ENCODE measurements at regions not wholly inside any gene's neighbourhood (a gene's known extent, or its start where the extent isn't known, plus 50 kb on each side); places are given as distances from the start of the nearest gene placed in this dataset.

DNA sequence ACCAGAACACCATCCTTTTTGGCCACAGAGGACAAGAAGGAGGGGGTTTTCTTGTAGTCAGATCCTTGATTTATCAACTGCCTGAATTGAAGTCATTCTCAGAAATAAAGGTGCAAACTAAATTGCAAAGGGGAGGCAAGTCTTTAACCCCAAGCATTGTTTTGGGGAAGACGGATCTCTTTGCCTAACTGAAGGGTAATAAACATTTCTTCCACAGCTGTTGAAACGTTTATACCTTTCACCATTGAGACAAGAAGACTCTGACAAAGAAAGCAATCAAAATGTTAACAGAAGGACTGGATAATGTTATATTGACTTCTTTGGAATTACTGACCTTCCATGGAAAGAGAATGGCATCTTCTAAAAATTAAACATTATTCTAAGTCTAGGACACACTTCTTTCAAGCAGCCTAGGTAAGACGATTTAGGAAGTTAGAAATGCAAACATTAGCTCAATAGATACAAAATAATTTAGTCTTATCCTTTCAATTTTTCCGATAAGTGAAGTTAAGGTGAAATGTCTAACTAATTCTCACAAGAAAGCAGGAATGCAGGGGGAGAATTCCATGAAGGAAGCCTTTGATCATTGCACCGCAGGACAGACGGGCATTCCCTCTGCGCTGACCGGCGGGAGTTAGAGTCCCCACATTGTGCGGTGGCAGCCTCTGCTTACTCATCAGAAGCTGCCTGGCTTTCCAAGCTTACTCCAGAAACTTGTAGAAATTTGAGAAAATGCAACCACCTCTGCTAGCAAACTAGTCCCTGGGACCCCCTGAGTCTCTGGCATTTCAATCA, 69.4 kb upstream of the COPS8 start:
- no peak for DNase-seq

- DNase-seq: no peak
Measured at GRCh38 chr2:237020090-237020489, 65.6 kb upstream of the COPS8 start.

GRCh38 chr2:237022533-237022932, 63.2 kb upstream of the COPS8 start:
- DNase-seq: no peak

- DNase-seq: no peak
Measured at GRCh38 chr2:237024255-237024654, 61.4 kb upstream of the COPS8 start.

GRCh38 chr2:237025090-237025865, 60.4 kb upstream of the COPS8 start:
- no peak for DNase-seq

- DNase-seq: peak; percentile 37
Measured at GRCh38 chr2:237026981-237027711, 58.5 kb upstream of the COPS8 start.

DNA sequence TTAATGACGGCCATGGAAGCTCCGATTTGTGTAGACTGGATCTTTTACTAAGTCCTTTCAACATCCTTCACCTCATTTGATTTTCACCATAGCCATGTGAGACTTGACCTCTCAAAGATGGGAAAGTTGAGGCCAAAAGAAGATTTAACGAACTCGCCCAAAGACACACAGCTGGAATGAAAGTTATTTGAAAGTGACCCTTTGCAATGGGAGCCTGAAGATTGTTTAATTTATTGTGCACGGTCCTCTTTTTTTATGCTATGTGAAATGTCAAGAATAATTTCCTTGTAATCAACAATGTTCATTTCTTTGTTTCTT, 58.0 kb upstream of the COPS8 start:
- no peak for DNase-seq

- no peak for DNase-seq
Measured at GRCh38 chr2:237030382-237030781, 55.3 kb upstream of the COPS8 start.

DNA sequence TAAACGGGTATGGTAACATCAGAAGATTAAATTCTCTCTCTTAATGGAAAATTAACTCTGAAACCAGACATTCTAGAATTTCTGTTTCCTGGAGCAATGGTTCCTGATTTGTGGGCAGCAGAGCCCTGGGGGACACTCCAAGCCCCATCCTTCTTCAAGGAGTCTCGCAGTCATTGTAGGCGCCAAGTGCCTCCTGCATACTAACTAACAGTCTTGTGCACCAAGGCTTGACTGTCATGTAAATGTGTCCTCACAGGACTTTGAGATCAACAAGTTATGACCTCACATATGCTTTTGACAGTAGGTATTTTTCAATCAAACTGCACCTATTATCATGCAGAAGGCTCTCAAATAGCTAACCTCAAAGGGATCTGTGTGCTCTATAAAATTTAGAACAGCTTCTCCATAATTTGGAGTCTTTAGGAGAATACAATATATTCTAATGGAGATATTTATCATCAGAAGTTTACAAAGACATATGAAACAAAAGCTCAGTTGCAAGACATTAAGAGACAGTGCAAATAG, 52.1 kb upstream of the COPS8 start:
- DNase-seq: no peak

DNA sequence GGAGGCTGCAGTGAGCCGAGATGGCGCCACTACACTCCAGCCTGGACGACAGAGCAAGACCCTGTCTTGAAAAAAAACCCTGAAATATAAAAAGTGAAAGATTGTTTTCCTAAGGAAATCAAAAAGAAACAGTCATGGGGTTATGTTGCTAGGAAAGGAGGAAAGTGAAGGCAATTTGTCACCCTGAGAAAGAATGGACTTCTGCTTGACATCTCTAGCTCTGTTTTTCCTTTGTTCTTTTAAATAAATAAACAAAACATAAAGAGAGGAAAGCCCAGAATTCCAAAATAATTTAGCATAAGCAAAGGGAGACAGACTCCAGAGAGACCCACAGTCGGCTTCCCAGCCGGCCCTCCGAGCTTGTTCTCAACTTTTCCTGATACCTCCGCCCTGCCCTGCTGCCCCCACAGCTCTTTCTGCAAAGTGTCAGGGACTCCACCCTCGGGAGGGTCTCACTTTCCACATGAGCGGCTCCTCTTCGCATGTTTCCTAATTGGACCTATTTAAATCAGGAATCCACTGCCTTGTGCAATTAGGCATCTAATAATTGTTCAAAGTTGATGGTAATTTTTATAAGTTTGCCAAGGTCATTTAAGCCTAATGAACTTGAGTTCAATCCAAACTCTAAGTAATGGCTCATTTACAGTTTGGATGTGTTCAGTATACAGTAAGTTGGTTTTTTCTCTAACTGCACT, 49.8 kb upstream of the COPS8 start:
- no peak for DNase-seq
